ENCODE measurements at regions not wholly inside any gene's neighbourhood (a gene's known extent, or its start where the extent isn't known, plus 50 kb on each side); places are given as distances from the start of the nearest gene placed in this dataset.

- DNase-seq (no peak), ATAC-seq (ENCODE audit: low read depth) (no peak)
- Mint-ChIP-seq H3K27me3 (no peaks in the 10 kb centered on the region), H3K27ac (no peak overlapping the region), H3K4me3 (no peak overlapping the region), H3K36me3 (ENCODE audit: low read depth) (no peaks in the 10 kb centered on the region), H3K9me3 (no peaks in the 10 kb centered on the region), H3K4me1 (no peaks in the 10 kb centered on the region)
- ChIA-PET POLR2A (no interaction called here), CTCF (no interaction called here)
- intact Hi-C loops (cut with micrococcal nuclease): no loop called here
- TF ChIP-seq CTCF (IDR thresholded peaks at IDR 0.05): no peak
Measured at GRCh38 chr10:43900571-43900970, 251.9 kb upstream of the ZNF32 start.

- Mint-ChIP-seq H3K36me3 (ENCODE audit: low read depth) (no peaks in the 10 kb centered on the region), H3K27me3 (no peaks in the 10 kb centered on the region), H3K4me3 (no peak overlapping the region), H3K4me1 (no peaks in the 10 kb centered on the region), H3K27ac (no peak overlapping the region), H3K9me3 (no peaks in the 10 kb centered on the region)
- intact Hi-C loops (cut with micrococcal nuclease): no loop called here
- TF ChIP-seq CTCF (IDR thresholded peaks at IDR 0.05): no peak
- ChIA-PET POLR2A (no interaction called here), CTCF (interaction anchor here (0.7 kb wide), 1 partner anchor 207 kb away, joined by 3 read pairs; no protein-coding TSS in a partner anchor)
- no peak for DNase-seq
- ATAC-seq (ENCODE audit: low read depth): no peak
Measured at GRCh38 chr10:43899224-43899959, 250.7 kb upstream of the ZNF32 start.

- H3K4me3 Mint-ChIP-seq: no peak overlapping the region
- H3K27ac Mint-ChIP-seq: no peak overlapping the region
- no peaks in the 10 kb centered on the region for H3K36me3 Mint-ChIP-seq (ENCODE audit: low read depth)
- intact Hi-C loops (cut with micrococcal nuclease): no loop called here
- no peak for ATAC-seq (ENCODE audit: low read depth)
- POLR2A ChIA-PET: no interaction called here
- no peak for DNase-seq
- no peaks in the 10 kb centered on the region for H3K9me3 Mint-ChIP-seq
- CTCF ChIA-PET: no interaction called here
- H3K4me1 Mint-ChIP-seq: no peaks in the 10 kb centered on the region
- no peaks in the 10 kb centered on the region for H3K27me3 Mint-ChIP-seq
- no peak for TF ChIP-seq CTCF (IDR thresholded peaks at IDR 0.05)
Measured at GRCh38 chr10:43898592-43898991, 249.9 kb upstream of the ZNF32 start.

- no peak for TF ChIP-seq CTCF (IDR thresholded peaks at IDR 0.05)
- DNase-seq: no peak
- peaks cover 2% of the 10 kb centered on the region for H3K27me3 Mint-ChIP-seq
- CTCF ChIA-PET: no interaction called here
- intact Hi-C loops (cut with micrococcal nuclease): no loop called here
- H3K4me3 Mint-ChIP-seq: no peak overlapping the region
- H3K4me1 Mint-ChIP-seq: no peaks in the 10 kb centered on the region
- H3K27ac Mint-ChIP-seq: no peak overlapping the region
- H3K9me3 Mint-ChIP-seq: no peaks in the 10 kb centered on the region
- POLR2A ChIA-PET: no interaction called here
- H3K36me3 Mint-ChIP-seq (ENCODE audit: low read depth): no peaks in the 10 kb centered on the region
- ATAC-seq (ENCODE audit: low read depth): no peak
Measured at GRCh38 chr10:43897765-43898419, 249.2 kb upstream of the ZNF32 start.

GRCh38 chr10:43892062-43892770 is 243.5 kb upstream of the ZNF32 start:
- Mint-ChIP-seq H3K4me1 (no peaks in the 10 kb centered on the region), H3K4me3 (no peak overlapping the region), H3K27ac (no peak overlapping the region), H3K36me3 (ENCODE audit: low read depth) (no peaks in the 10 kb centered on the region), H3K27me3 (peaks cover 11% of the 10 kb centered on the region), H3K9me3 (no peaks in the 10 kb centered on the region)
- ATAC-seq (ENCODE audit: low read depth) (no peak), DNase-seq (no peak)
- CTCF ChIA-PET: no interaction called here
- TF ChIP-seq CTCF (IDR thresholded peaks at IDR 0.05): no peak
- intact Hi-C loops (cut with micrococcal nuclease): no loop called here
- POLR2A ChIA-PET: no interaction called here
